Heart right ventricle (tissue), 16 donors: ENCODE measurements at regions not wholly inside any gene's neighbourhood (a gene's known extent, or its start where the extent isn't known, plus 50 kb on each side); places are given as distances from the start of the nearest gene placed in this dataset.

ENCODE experiments used
- ATAC-seq, 8 donors: fragments of 200-7000 bp; cut with Tn5 transposase; one replicate each; pipeline ENCODE4 v1.9.1; 2020; ENCODE audit warnings: mild to moderate bottlenecking in 8 of 8, moderate library complexity in 8 of 8, moderate number of reproducible peaks in 1 of 8
- DNase-seq, 2 donors: peaks; one replicate each; pipeline ENCODE4 v3.0.0-alpha.2; 2020
- H3K27ac ChIP-seq, 10 donors: fragments of 200-600 bp; sonication (generic) in 2 of 10; one replicate each; pipeline versions ENCODE4 v1.5.0 to v1.8.0; 2020 to 2022; ENCODE audit warnings: mild to moderate bottlenecking in 3 of 10
- H3K27me3 ChIP-seq, 7 donors: fragments of 200-600 bp; one replicate each; pipeline ENCODE4 v1.8.0; 2021 to 2022; ENCODE audit warnings: mild to moderate bottlenecking in 2 of 7
- H3K36me3 ChIP-seq, 9 donors: fragments of 200-600 bp; sonication (generic) in 1 of 9; one replicate each; pipeline versions ENCODE4 v1.5.0 to v1.8.0; 2020 to 2022; ENCODE audit warnings: mild to moderate bottlenecking in 2 of 9
- H3K4me1 ChIP-seq, 9 donors: fragments of 200-600 bp; sonication (generic) in 1 of 9; one replicate each; pipeline versions ENCODE4 v1.5.0 to v1.8.0; 2020 to 2022; ENCODE audit warnings: mild to moderate bottlenecking in 4 of 9
- H3K4me3 ChIP-seq, 10 donors: fragments of 200-600 bp; sonication (generic) in 2 of 10; one replicate each; pipeline versions ENCODE4 v1.5.0 to v1.8.0; 2020 to 2022; ENCODE audit warnings: mild to moderate bottlenecking in 7 of 10, moderate library complexity in 2 of 10
- H3K9me3 ChIP-seq, 11 donors: fragments of 200-600 bp in 10 of 11; sonication (generic) in 2 of 11; one replicate each; pipeline versions ENCODE4 v1.5.0 to v1.8.0; 2013 to 2022; ENCODE audit warnings: mild to moderate bottlenecking in 2 of 11, control low read depth in 1 of 11, moderate library complexity in 1 of 11
- CTCF ChIP-seq, 9 donors: fragments of 200-600 bp; sonication (generic) in 2 of 9; IDR thresholded peaks; one replicate each; pipeline versions ENCODE4 v1.5.0 to v1.8.0; 2021 to 2022; ENCODE audit warnings: antibody characterized with exemption in 9 of 9, mild to moderate bottlenecking in 5 of 9, moderate library complexity in 1 of 9
- WGBS, 2 donors: extraction: QIAGEN DNeasy Blood & Tissue Kit; methylation state at CpG; one replicate each; pipeline ENCODE4 v1.1.7; 2013; ENCODE audit warnings: inconsistent platforms in 1 of 2; 5-methylcytosine and 5-hydroxymethylcytosine counted together
- intact Hi-C, 10 donors: fragments of 100-400 bp; cut with DNase I; formaldehyde crosslinking; loops; one replicate each; pipeline versions ENCODE4 v1.11.1 to v1.14.2; 2022
- donor health status: Arrhythmogenic right ventricular cardiomyopathy.
- donor health status: ischemic (EF 13 %, LVEDD 7.1; RV severe dilation, severe dysfunction).
- donor health status: healthy with polysubstance abuse.
- donor health status: DM: no; HTN: yes; CAD: no.
- donor health status: DM: no; HTN: no; CAD: no.
- donor health status: ischemic (EF 25% LVEDD 6.9; RV normal size, moderate dysfunction).
- donor health status: ischemic (EF 25% LVEDD 5.7; RV mildly dilated, moderate dysfunction).
- donor health status: healthy.
- donor health status: DM: yes; HTN: yes; CAD: no.
- donor health status: Ischemic cardiomyopathy.
- donor health status: ischemic (EF 35%, LVEDD 5.7; RV mildly dilated, moderate dysfunction).
- donor health status: nonischemic (EF 11% LVEDD 7.7; RV severe dilation, severe dysfunction).
- donor health status: DM: yes; HTN: yes; CAD: no.
- donor health status: PGD.
- donor health status: ischemic (EF 29% LVEDD 5.4; RV normal size, mild dysfunction).
- donor health status: nonischemic (EF 23%, LVEDD 6.1; RV moderate dilation, normal function).

- H3K4me1 ChIP-seq: no peaks in the 10 kb centered on the region
- H3K27me3 ChIP-seq: no peaks in the 10 kb centered on the region
- no peaks in the 10 kb centered on the region for H3K9me3 ChIP-seq
- no peak overlapping the region for H3K27ac ChIP-seq
- 93 to 96% methylated on average over 1 of the region's 1 CpG for WGBS, 2 donors
- intact Hi-C loops: loop anchor here in 2 of 10 donors (10.0 kb wide), 2 partner anchors 53 to 227 kb away; no protein-coding TSS in a partner anchor
- ATAC-seq: no peak
- no peak overlapping the region for H3K4me3 ChIP-seq
- TF ChIP-seq CTCF (IDR thresholded peaks at IDR 0.05): no peak
- no peaks in the 10 kb centered on the region for H3K36me3 ChIP-seq
- DNase-seq: no peak
Measured at GRCh38 chr17:52831536-52831935, 673.0 kb upstream of the CA10 start.

DNA sequence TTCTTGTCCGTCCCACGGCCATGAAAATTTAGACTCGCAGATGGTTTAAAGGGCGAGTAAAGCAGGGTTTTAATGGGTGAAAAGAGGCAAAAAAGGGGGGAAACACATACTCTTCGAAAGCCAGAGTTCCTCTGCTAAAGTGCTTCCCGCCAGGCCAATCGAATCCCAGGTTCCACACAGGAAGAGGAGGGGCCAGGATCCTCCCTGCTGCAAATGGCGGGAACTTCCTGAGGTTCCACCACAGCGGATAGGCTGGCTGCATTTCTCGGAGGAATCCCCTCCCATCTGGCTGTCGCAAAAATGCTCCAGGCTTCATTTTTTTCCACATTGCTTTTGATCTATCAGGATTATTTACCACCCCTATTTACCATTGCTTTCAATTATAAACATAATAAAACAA lies 670.1 kb upstream of the CA10 start:
- TF ChIP-seq CTCF (IDR thresholded peaks at IDR 0.05): no peak
- Histone ChIP-seq H3K36me3 (no peaks in the 10 kb centered on the region), H3K4me1 (peaks cover 0 to 9% (median 0%) of the 10 kb centered on the region in 9 donors), H3K9me3 (no peaks in the 10 kb centered on the region), H3K4me3 (no peak overlapping the region), H3K27me3 (no peaks in the 10 kb centered on the region), H3K27ac (no peak overlapping the region)
- no peak for DNase-seq
- ATAC-seq: no peak
- 89 to 92% methylated on average over 11 of the region's 11 CpGs for WGBS, 2 donors
- intact Hi-C loops: no loop called here

DNA sequence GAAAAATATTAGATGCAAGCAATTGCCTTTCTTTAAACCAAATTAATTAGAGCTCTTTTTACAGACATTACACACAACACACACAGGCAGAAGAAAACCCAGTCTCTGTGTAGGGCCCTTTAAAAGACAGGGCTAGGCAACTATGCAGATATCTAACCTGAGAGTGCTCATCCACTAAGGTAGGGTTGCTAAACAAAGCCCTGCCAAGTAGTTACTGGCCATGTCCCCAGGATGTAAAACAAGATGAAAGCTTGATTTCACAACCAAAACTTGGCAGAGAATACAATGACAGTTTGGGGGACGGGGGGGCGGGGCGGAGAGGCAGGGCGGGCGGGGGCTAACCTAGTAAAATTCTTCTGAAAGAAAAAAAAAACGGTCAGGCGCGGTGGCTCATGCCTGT lies 669.0 kb upstream of the CA10 start:
- peaks cover 0 to 13% (median 0%) of the 10 kb centered on the region in 9 donors for H3K4me1 ChIP-seq
- no peaks in the 10 kb centered on the region for H3K36me3 ChIP-seq
- no peak overlapping the region for H3K27ac ChIP-seq
- intact Hi-C loops: no loop called here
- WGBS, 2 donors: 74 to 82% methylated on average over 8 of the region's 8 CpGs
- H3K27me3 ChIP-seq: no peaks in the 10 kb centered on the region
- H3K4me3 ChIP-seq: no peak overlapping the region
- ATAC-seq (no peak), DNase-seq (no peak)
- H3K9me3 ChIP-seq: no peaks in the 10 kb centered on the region
- no peak for TF ChIP-seq CTCF (IDR thresholded peaks at IDR 0.05)

- DNase-seq (no peak), ATAC-seq (no peak)
- Histone ChIP-seq H3K9me3 (no peaks in the 10 kb centered on the region), H3K27me3 (no peaks in the 10 kb centered on the region), H3K4me1 (peaks cover 0 to 13% (median 0%) of the 10 kb centered on the region in 9 donors), H3K36me3 (no peaks in the 10 kb centered on the region), H3K27ac (no peak overlapping the region), H3K4me3 (no peak overlapping the region)
- WGBS, 2 donors: 65 to 70% methylated on average over 3 of the region's 3 CpGs
- no peak for TF ChIP-seq CTCF (IDR thresholded peaks at IDR 0.05)
- intact Hi-C loops: loop anchor here in 1 of 10 donors (5.0 kb wide), 1 partner anchor 62 kb away; no protein-coding TSS in a partner anchor
Measured at GRCh38 chr17:52824542-52824941, 666.0 kb upstream of the CA10 start.
